IMR-90 (cell line): ENCODE measurements at regions not wholly inside any gene's neighbourhood (a gene's known extent, or its start where the extent isn't known, plus 50 kb on each side); places are given as distances from the start of the nearest gene placed in this dataset.

Experiments
- ATAC-seq: fragments of 200-7000 bp; cut with Tn5 transposase; 2 replicates; pipeline ENCODE4 v1.9.1; 2020; ENCODE audit warnings: low read depth, mild to moderate bottlenecking, moderate library complexity
- BruUV-seq: library from RNA; stranded (reverse); fragments of 400-500 nt; replicated peaks from 2 replicates; lab custom pipeline; 2021; lab: Mats Ljungman, UMichigan
- CTCF ChIA-PET: fragments of 300-600 bp; formaldehyde crosslinking; extraction: SDS; loops from one replicate; lab custom pipeline; 2021; ENCODE audit warnings: antibody characterized with exemption; lab: Yijun Ruan, JAX
- POLR2A ChIA-PET: fragments of 300-600 bp; sonication (Branson Sonifier 250); formaldehyde crosslinking; loops from one replicate; lab custom pipeline; 2022; ENCODE audit warnings: antibody characterized with exemption; ENCODE audit not compliant: unreplicated experiment; lab: Charles Lee
- DNase-seq: peaks from one replicate; pipeline ENCODE4 v3.0.0; 2013
- H2AFZ ChIP-seq: replicated peaks from 2 replicates; pipeline ENCODE3; 2013; ENCODE audit warnings: low read length, mild to moderate bottlenecking; ENCODE audit not compliant: poor library complexity
- H2AK5ac ChIP-seq: 2 replicates; pipeline ENCODE4 v1.6.1; 2013; ENCODE audit warnings: low read depth, low read length, inconsistent platforms
- H2AK9ac ChIP-seq: replicated peaks from 2 replicates; pipeline ENCODE3; 2013; ENCODE audit warnings: mild to moderate bottlenecking, low read depth, low read length, moderate library complexity; ENCODE audit not compliant: poor library complexity
- H2BK120ac ChIP-seq: 2 replicates; pipeline ENCODE4 v1.6.1; 2013; ENCODE audit warnings: low read depth, low read length, inconsistent platforms
- H2BK15ac ChIP-seq: 3 replicates; pipeline ENCODE4 v1.6.1; 2013; ENCODE audit warnings: low read depth, low read length, inconsistent platforms
- H2BK20ac ChIP-seq: 2 replicates; pipeline ENCODE4 v1.6.1; 2013; ENCODE audit warnings: low read depth, mild to moderate bottlenecking, inconsistent platforms, low read length, moderate library complexity
- H2BK5ac ChIP-seq: 2 replicates; pipeline ENCODE4 v1.6.1; 2013; ENCODE audit warnings: mild to moderate bottlenecking, low read depth, low read length, inconsistent platforms; ENCODE audit not compliant: poor library complexity, severe bottlenecking
- H3K14ac ChIP-seq: replicated peaks from 2 replicates; pipeline ENCODE4 v1.6.1; 2013; ENCODE audit warnings: low read depth, low read length, inconsistent platforms
- H3K18ac ChIP-seq: 2 replicates; pipeline ENCODE4 v1.6.1; 2013; ENCODE audit warnings: low read depth, low read length, control low read depth
- H3K23ac ChIP-seq: 2 replicates; pipeline ENCODE4 v1.6.1; 2013; ENCODE audit warnings: low read depth, low read length, inconsistent platforms
- H3K27ac ChIP-seq: 2 replicates; pipeline ENCODE4 v1.5.1; 2013; ENCODE audit warnings: mild to moderate bottlenecking, control low read depth, low read length; ENCODE audit not compliant: insufficient read depth
- H3K27me3 ChIP-seq: 2 replicates; pipeline ENCODE4 v1.6.1; 2013; ENCODE audit warnings: low read length; ENCODE audit not compliant: control insufficient read depth, insufficient read depth
- H3K36me3 ChIP-seq: 2 replicates; pipeline ENCODE4 v1.6.1; 2013; ENCODE audit warnings: low read length, mixed read lengths; ENCODE audit not compliant: control insufficient read depth, insufficient read depth
- H3K4ac ChIP-seq: 2 replicates; pipeline ENCODE4 v1.6.1; 2013; ENCODE audit warnings: low read depth, low read length, inconsistent platforms
- H3K4me1 ChIP-seq: 2 replicates; pipeline ENCODE4 v1.6.1; 2013; ENCODE audit warnings: low read length, mixed read lengths; ENCODE audit not compliant: control insufficient read depth, insufficient read depth
- H3K4me2 ChIP-seq: 2 replicates; pipeline ENCODE4 v1.6.1; 2013; ENCODE audit warnings: low read depth, mild to moderate bottlenecking, control low read depth, low read length, moderate library complexity
- H3K4me3 ChIP-seq: 2 replicates; pipeline ENCODE4 v1.5.1; 2013; ENCODE audit warnings: low read depth, mild to moderate bottlenecking, control low read depth, low read length, moderate library complexity; ENCODE audit not compliant: insufficient read depth
- H3K56ac ChIP-seq: 2 replicates; pipeline ENCODE4 v1.6.1; 2013; ENCODE audit warnings: low read length, inconsistent platforms; ENCODE audit not compliant: insufficient read depth; ENCODE audit errors: extremely low read depth
- H3K79me1 ChIP-seq, 2 experiments: 2 replicates each; pipeline ENCODE4 v1.6.1; 2013; ENCODE audit warnings: low read length in 2 of 2, inconsistent platforms in 1 of 2, low read depth in 1 of 2
- H3K9ac ChIP-seq: 2 replicates; pipeline ENCODE4 v1.6.1; 2013; ENCODE audit warnings: low read depth, low read length, control low read depth
- H3K9me1 ChIP-seq: 2 replicates; pipeline ENCODE4 v1.6.1; 2013; ENCODE audit warnings: low read length, inconsistent platforms; ENCODE audit not compliant: insufficient read depth
- H3K9me3 ChIP-seq: 2 replicates; pipeline ENCODE4 v1.6.1; 2013; ENCODE audit warnings: low read length; ENCODE audit not compliant: control insufficient read depth, insufficient read depth
- H4K20me1 ChIP-seq: 2 replicates; pipeline ENCODE4 v1.6.1; 2013; ENCODE audit warnings: low read length, inconsistent platforms; ENCODE audit not compliant: insufficient read depth
- H4K5ac ChIP-seq: 2 replicates; pipeline ENCODE4 v1.6.1; 2013; ENCODE audit warnings: mild to moderate bottlenecking, low read depth, low read length, control low read depth
- H4K8ac ChIP-seq, 2 experiments: 2 replicates each; pipeline ENCODE4 v1.6.1; 2013; ENCODE audit warnings: low read depth in 2 of 2, low read length in 2 of 2, control low read depth in 1 of 2, inconsistent platforms in 1 of 2
- H4K91ac ChIP-seq: 2 replicates; pipeline ENCODE4 v1.6.1; 2013; ENCODE audit warnings: low read depth, low read length, inconsistent platforms; ENCODE audit not compliant: insufficient read depth
- BHLHE40 ChIP-seq: fragments of 150-350 bp; IDR thresholded peaks from 2 replicates; pipeline ENCODE4 v1.6.1; 2016; ENCODE audit warnings: mild to moderate bottlenecking, low read depth, low read length
- CEBPB ChIP-seq: IDR thresholded peaks from 2 replicates; pipeline ENCODE4 v1.6.1; 2012; ENCODE audit warnings: low read depth, low read length, improper control_type of control experiment
- CHD1 ChIP-seq: IDR thresholded peaks from 2 replicates; pipeline ENCODE4 v1.6.1; 2012; ENCODE audit warnings: low read depth, low read length, improper control_type of control experiment
- CTCF ChIP-seq: conservative IDR thresholded peaks from 2 replicates; pipeline ENCODE4 v1.5.1; 2012; ENCODE audit warnings: mild to moderate bottlenecking, low read depth, low read length, improper control_type of control experiment
- ELK1 ChIP-seq: fragments of 150-350 bp; IDR thresholded peaks from 2 replicates; pipeline ENCODE4 v1.6.1; 2016; ENCODE audit warnings: low read depth, mild to moderate bottlenecking, low read length, moderate library complexity, borderline replicate concordance
- FOS ChIP-seq: fragments of 150-350 bp; IDR thresholded peaks from 2 replicates; pipeline ENCODE4 v1.6.1; 2016; ENCODE audit warnings: low read depth, low read length
- MAFK ChIP-seq: IDR thresholded peaks from 2 replicates; pipeline ENCODE4 v1.6.1; 2012; ENCODE audit warnings: low read depth, low read length, improper control_type of control experiment
- MAZ ChIP-seq: IDR thresholded peaks from 2 replicates; pipeline ENCODE4 v1.6.1; 2012; ENCODE audit warnings: low read depth, mild to moderate bottlenecking, low read length, improper control_type of control experiment, moderate library complexity, borderline replicate concordance
- MXI1 ChIP-seq: IDR thresholded peaks from 2 replicates; pipeline ENCODE4 v1.6.1; 2012; ENCODE audit warnings: low read depth, mild to moderate bottlenecking, low read length, moderate library complexity, borderline replicate concordance
- NFE2L2 ChIP-seq: fragments of 150-350 bp; IDR thresholded peaks from 2 replicates; pipeline ENCODE4 v1.6.1; 2016; ENCODE audit warnings: low read depth, mild to moderate bottlenecking, low read length
- POLR2A ChIP-seq: IDR thresholded peaks from 2 replicates; pipeline ENCODE4 v1.6.1; 2012; ENCODE audit warnings: mild to moderate bottlenecking, low read depth, low read length
- RAD21 ChIP-seq: IDR thresholded peaks from 2 replicates; pipeline ENCODE4 v1.6.1; 2012; ENCODE audit warnings: low read length, improper control_type of control experiment
- RCOR1 ChIP-seq: IDR thresholded peaks from 2 replicates; pipeline ENCODE4 v1.6.1; 2012; ENCODE audit warnings: mild to moderate bottlenecking, low read length, improper control_type of control experiment; ENCODE audit not compliant: insufficient replicate concordance
- RFX5 ChIP-seq: IDR thresholded peaks from 2 replicates; pipeline ENCODE4 v1.8.0; 2012; ENCODE audit warnings: low read depth, mild to moderate bottlenecking, low read length, moderate library complexity
- SMC3 ChIP-seq: fragments of 150-350 bp; IDR thresholded peaks from 2 replicates; pipeline ENCODE4 v1.6.1; 2016; ENCODE audit warnings: low read depth, mild to moderate bottlenecking, antibody characterized with exemption, low read length, moderate library complexity
- dilution Hi-C: fragments of 300-500 bp; cut with HindIII; formaldehyde crosslinking; loops from one replicate; pipeline ENCODE4 v1.14.3; 2018; ENCODE audit warnings: low sequenced_read_pairs; ENCODE audit not compliant: unreplicated experiment
- in situ Hi-C: fragments of 300-500 bp; cut with MboI; formaldehyde crosslinking; loops from 3 replicates; pipeline ENCODE4 v1.14.3; 2019; ENCODE audit warnings: low sequenced_read_pairs, inconsistent platforms, mixed read lengths
- intact Hi-C: fragments of 100-400 bp; cut with micrococcal nuclease; formaldehyde crosslinking; loops from 2 replicates; pipeline ENCODE4 v1.10.0; 2022
- TF ChIP-seq, protein P1 (sequence below): fragments of 150-350 bp; IDR thresholded peaks from 2 replicates; pipeline ENCODE4 v1.6.1; 2017; ENCODE audit warnings: mild to moderate bottlenecking, antibody characterized with exemption, low read length, low read depth

- Histone ChIP-seq H3K27me3 (peaks cover 2% of the 10 kb centered on the region), H2BK20ac (no peak overlapping the region), H4K91ac (no peak overlapping the region), H3K18ac (no peak overlapping the region), H3K56ac (no peak overlapping the region), H3K9ac (no peak overlapping the region), H3K79me1 (no peaks in the 10 kb centered on the region), H3K4me2 (no peak overlapping the region), H2AFZ (no peak overlapping the region), H3K4ac (no peak overlapping the region), H3K23ac (no peak overlapping the region), H3K9me1 (no peaks in the 10 kb centered on the region), H3K4me3 (no peak overlapping the region), H4K8ac (no peak overlapping the region), H2BK120ac (no peak overlapping the region), H3K9me3 (no peaks in the 10 kb centered on the region), H4K20me1 (no peaks in the 10 kb centered on the region), H3K14ac (no peak overlapping the region), H3K36me3 (no peaks in the 10 kb centered on the region), H3K4me1 (no peaks in the 10 kb centered on the region; the same call in 1 of the 2 replicates), H2BK15ac (no peak overlapping the region), H4K5ac (no peak overlapping the region), H2AK5ac (no peak overlapping the region), H2AK9ac (no peak overlapping the region), H3K27ac (no peak overlapping the region), H2BK5ac (no peak overlapping the region)
- dilution Hi-C loops (no loop called here), in situ Hi-C loops (no loop called here), intact Hi-C loops (no loop called here)
- ChIA-PET POLR2A (no interaction called here), CTCF (no interaction called here)
- BruUV-seq: no TSS peak
- ATAC-seq (no peak), DNase-seq (no peak)
- TF ChIP-seq MAFK (no peak), SMC3 (no peak), RAD21 (no peak), RCOR1 (no peak), MAZ (no peak), RFX5 (no peak), CHD1 (no peak), MXI1 (no peak), FOS (no peak), NFE2L2 (no peak), BHLHE40 (no peak), CEBPB (no peak), ELK1 (no peak), CTCF (no peak), POLR2A (no peak)
- TF ChIP-seq, protein P1, sequence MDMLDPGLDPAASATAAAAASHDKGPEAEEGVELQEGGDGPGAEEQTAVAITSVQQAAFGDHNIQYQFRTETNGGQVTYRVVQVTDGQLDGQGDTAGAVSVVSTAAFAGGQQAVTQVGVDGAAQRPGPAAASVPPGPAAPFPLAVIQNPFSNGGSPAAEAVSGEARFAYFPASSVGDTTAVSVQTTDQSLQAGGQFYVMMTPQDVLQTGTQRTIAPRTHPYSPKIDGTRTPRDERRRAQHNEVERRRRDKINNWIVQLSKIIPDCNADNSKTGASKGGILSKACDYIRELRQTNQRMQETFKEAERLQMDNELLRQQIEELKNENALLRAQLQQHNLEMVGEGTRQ: no peak
These were observed 191.2 kb upstream of the INTU start for GRCh38 chr4:127441571-127441970.
